Astrocyte of the spinal cord (primary cell): ENCODE measurements at regions not wholly inside any gene's neighbourhood (a gene's known extent, or its start where the extent isn't known, plus 50 kb on each side); places are given as distances from the start of the nearest gene placed in this dataset.
A peak's percentile ranks its signal among the peaks of the same experiment; 100 is the strongest.

Experiments
- DNase-seq: peaks from one replicate; pipeline ENCODE4 v3.0.0; 2011; ENCODE audit warnings: low read depth, low spot score
- H3K4me3 ChIP-seq: 2 replicates; pipeline ENCODE4 v1.5.1; 2011; ENCODE audit warnings: low read depth, mild to moderate bottlenecking, low read length, moderate library complexity
- in situ Hi-C: cut with HindIII; loops from 2 replicates; pipeline ENCODE4 v1.10.0; 2017; ENCODE audit warnings: low sequenced_read_pairs
- TF ChIP-seq, protein P1 (sequence below): IDR thresholded peaks from 2 replicates; pipeline ENCODE4 v1.5.1; 2012; ENCODE audit warnings: low read depth, mild to moderate bottlenecking, low read length, inconsistent platforms

GRCh38 chr5:27437594-27438200 lies 399.3 kb upstream of the CDH9 start:
- in situ Hi-C loops, result no loop called here
- TF ChIP-seq, protein P1, sequence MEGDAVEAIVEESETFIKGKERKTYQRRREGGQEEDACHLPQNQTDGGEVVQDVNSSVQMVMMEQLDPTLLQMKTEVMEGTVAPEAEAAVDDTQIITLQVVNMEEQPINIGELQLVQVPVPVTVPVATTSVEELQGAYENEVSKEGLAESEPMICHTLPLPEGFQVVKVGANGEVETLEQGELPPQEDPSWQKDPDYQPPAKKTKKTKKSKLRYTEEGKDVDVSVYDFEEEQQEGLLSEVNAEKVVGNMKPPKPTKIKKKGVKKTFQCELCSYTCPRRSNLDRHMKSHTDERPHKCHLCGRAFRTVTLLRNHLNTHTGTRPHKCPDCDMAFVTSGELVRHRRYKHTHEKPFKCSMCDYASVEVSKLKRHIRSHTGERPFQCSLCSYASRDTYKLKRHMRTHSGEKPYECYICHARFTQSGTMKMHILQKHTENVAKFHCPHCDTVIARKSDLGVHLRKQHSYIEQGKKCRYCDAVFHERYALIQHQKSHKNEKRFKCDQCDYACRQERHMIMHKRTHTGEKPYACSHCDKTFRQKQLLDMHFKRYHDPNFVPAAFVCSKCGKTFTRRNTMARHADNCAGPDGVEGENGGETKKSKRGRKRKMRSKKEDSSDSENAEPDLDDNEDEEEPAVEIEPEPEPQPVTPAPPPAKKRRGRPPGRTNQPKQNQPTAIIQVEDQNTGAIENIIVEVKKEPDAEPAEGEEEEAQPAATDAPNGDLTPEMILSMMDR, result no peak
- no peak overlapping the region for H3K4me3 ChIP-seq
- peak; percentile 33 for DNase-seq

- TF ChIP-seq, protein P1, result no peak
- in situ Hi-C loops, result no loop called here
- no peak overlapping the region for H3K4me3 ChIP-seq
- no peak for DNase-seq
These were observed 395.9 kb upstream of the CDH9 start for GRCh38 chr5:27434335-27434734.

- no peak for DNase-seq
- no peak overlapping the region for H3K4me3 ChIP-seq
- TF ChIP-seq, protein P1, result no peak
- in situ Hi-C loops, result no loop called here
These were observed 375.7 kb upstream of the CDH9 start for GRCh38 chr5:27414099-27414498.

DNA sequence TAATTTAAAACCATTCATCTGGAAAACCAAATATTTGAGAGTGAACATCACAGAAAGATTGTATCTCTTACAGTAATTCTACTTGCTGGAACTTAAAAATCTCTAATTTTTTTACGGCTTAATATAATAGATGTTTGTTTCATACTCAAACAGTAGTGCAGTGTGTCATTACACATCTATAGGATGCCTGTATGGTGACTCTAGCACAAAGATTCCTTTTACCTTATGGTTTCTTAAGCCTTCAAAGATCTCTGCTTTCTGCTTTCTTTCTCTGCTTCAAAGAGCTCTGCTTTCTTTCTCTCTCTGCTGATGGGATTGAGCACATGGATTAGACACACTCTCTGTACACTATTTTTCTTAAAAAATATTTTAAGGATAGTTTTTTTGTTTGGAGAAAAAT lies 374.0 kb upstream of the CDH9 start:
- TF ChIP-seq, protein P1, result no peak
- H3K4me3 ChIP-seq, result no peak overlapping the region
- in situ Hi-C loops, result no loop called here
- no peak for DNase-seq

- TF ChIP-seq, protein P1, result no peak
- in situ Hi-C loops, result no loop called here
- no peak overlapping the region for H3K4me3 ChIP-seq
- no peak for DNase-seq
These were observed 367.6 kb upstream of the CDH9 start for GRCh38 chr5:27406020-27406419.

GRCh38 chr5:27403243-27403882 lies 365.0 kb upstream of the CDH9 start:
- H3K4me3 ChIP-seq, result peak overlapping the region; percentile 1
- TF ChIP-seq, protein P1, result no peak
- in situ Hi-C loops, result no loop called here
- DNase-seq, result peak; percentile 16
